HepG2 (cell line): ENCODE measurements at regions not wholly inside any gene's neighbourhood (a gene's known extent, or its start where the extent isn't known, plus 50 kb on each side); places are given as distances from the start of the nearest gene placed in this dataset.

ENCODE experiments used
- ATAC-seq: fragments of 200-7000 bp; cut with Tn5 transposase; 3 replicates; pipeline ENCODE4 v1.9.1; 2020; ENCODE audit warnings: mild to moderate bottlenecking, moderate library complexity
- BruUV-seq: library from RNA; stranded (reverse); fragments of 400-500 nt; replicated peaks from 2 replicates; lab custom pipeline; 2021; lab: Mats Ljungman, UMichigan
- CTCF ChIA-PET: fragments of 300-600 bp; formaldehyde crosslinking; extraction: SDS; loops from one replicate; lab custom pipeline; 2021; ENCODE audit warnings: low total read pairs, inconsistent platforms, low intra/inter-chr PET ratio; lab: Yijun Ruan, JAX
- POLR2A ChIA-PET: fragments of 350-600 bp; sonication (Branson Sonifier 250); formaldehyde crosslinking; loops from one replicate; lab custom pipeline; 2020; ENCODE audit warnings: antibody characterized with exemption, inconsistent platforms; lab: Yijun Ruan, JAX
- DNase-seq: peaks from one replicate; pipeline ENCODE4 v3.0.0-alpha.2; 2015; ENCODE audit warnings: low spot score
- FAIRE-seq: peaks from 3 replicates; lab custom pipeline; 2011; peaks lifted over from hg19 to GRCh38; lab: Jason Lieb, UNC
- H2AFZ ChIP-seq: one replicate; pipeline ENCODE4 v1.6.1; 2011; ENCODE audit warnings: low read length, inconsistent platforms
- H3K27ac ChIP-seq: fragments of 300-600 bp; 3 replicates; pipeline ENCODE4 v1.8.0; 2011; ENCODE audit warnings: mixed run types, mild to moderate bottlenecking, mixed read lengths, low read length, inconsistent platforms; ENCODE audit not compliant: insufficient read depth; ENCODE audit errors: extremely low read length
- H3K27me3 ChIP-seq, 2 experiments: fragments of 200-600 bp in 1 of 2; 2 replicates in 1 of 2; 3 replicates in 1 of 2; pipeline versions ENCODE4 v1.6.0 to v1.8.0; 2011; ENCODE audit warnings: low read length in 2 of 2, mild to moderate bottlenecking in 2 of 2, moderate library complexity in 2 of 2, inconsistent platforms in 1 of 2; ENCODE audit not compliant: insufficient read depth in 2 of 2, control insufficient read depth in 1 of 2
- H3K36me3 ChIP-seq, 2 experiments: fragments of 200-600 bp in 1 of 2; replicated peaks in 1 of 2; 2 replicates in 1 of 2; 3 replicates in 1 of 2; pipeline versions ENCODE4 v1.5.1 to v1.8.0; 2011; ENCODE audit warnings: low read length in 2 of 2, inconsistent platforms in 1 of 2; ENCODE audit not compliant: insufficient read depth in 2 of 2, control insufficient read depth in 1 of 2
- H3K4me1 ChIP-seq: 2 replicates; pipeline ENCODE4 v1.5.1; 2012; ENCODE audit warnings: low read length, inconsistent platforms; ENCODE audit not compliant: insufficient read depth
- H3K4me2 ChIP-seq: 2 replicates; pipeline ENCODE4 v1.6.0; 2011; ENCODE audit warnings: low read depth, low read length, inconsistent platforms
- H3K4me3 ChIP-seq, 3 experiments: fragments of 200-600 bp in 1 of 3; sonication (generic), shearing (Covaris generic) in 1 of 3; replicated peaks in 1 of 3; 2 replicates each; pipeline ENCODE4 v1.5.1; 2011 to 2016; ENCODE audit warnings: low read length in 3 of 3, inconsistent platforms in 2 of 3, low read depth in 2 of 3, mild to moderate bottlenecking in 2 of 3, control low read depth in 1 of 3, mixed read lengths in 1 of 3; ENCODE audit not compliant: insufficient read depth in 1 of 3
- H3K79me2 ChIP-seq: one replicate; pipeline ENCODE4 v1.6.1; 2011; ENCODE audit warnings: low read length, inconsistent platforms; ENCODE audit not compliant: insufficient read depth
- H3K9ac ChIP-seq: 2 replicates; pipeline ENCODE4 v1.6.0; 2011; ENCODE audit warnings: mild to moderate bottlenecking, low read depth, low read length, inconsistent platforms; ENCODE audit not compliant: insufficient read depth
- H3K9me3 ChIP-seq: 2 replicates; pipeline ENCODE4 v1.5.1; 2012; ENCODE audit warnings: mild to moderate bottlenecking, low read length
- H4K20me1 ChIP-seq: 2 replicates; pipeline ENCODE4 v1.6.0; 2011; ENCODE audit warnings: inconsistent platforms, mild to moderate bottlenecking, low read length, moderate library complexity; ENCODE audit not compliant: insufficient read depth
- AGO2 ChIP-seq: fragments of 200-400 bp; formaldehyde crosslinking; optimal IDR thresholded peaks from 2 replicates; pipeline ENCODE3; 2017; ENCODE audit warnings: mild to moderate bottlenecking, low read depth, low read length, moderate library complexity
- BCLAF1 ChIP-seq: fragments of 450-650 bp; IDR thresholded peaks from 2 replicates; pipeline ENCODE4 v1.6.1; 2017; ENCODE audit warnings: mild to moderate bottlenecking
- CHD2 ChIP-seq: IDR thresholded peaks from 2 replicates; pipeline ENCODE4 v1.6.1; 2011; ENCODE audit warnings: low read depth, low read length, improper control_type of control experiment
- ESRRA ChIP-seq: sonication (generic); formaldehyde crosslinking; IDR thresholded peaks from 2 replicates; pipeline ENCODE4 v1.5.1; 2020; ENCODE audit warnings: mild to moderate bottlenecking, low read depth, missing genetic modification reagents
- FOXA3 ChIP-seq: IDR thresholded peaks from 2 replicates; pipeline ENCODE4 v1.6.1; 2016; ENCODE audit warnings: missing genetic modification reagents, missing compliant biosample characterization
- GFI1 ChIP-seq: sonication (generic); formaldehyde crosslinking; IDR thresholded peaks from 2 replicates; pipeline ENCODE4 v1.5.0; 2020; ENCODE audit warnings: missing genetic modification reagents, mild to moderate bottlenecking, borderline replicate concordance
- JUNB ChIP-seq: sonication (generic); formaldehyde crosslinking; IDR thresholded peaks from 2 replicates; pipeline ENCODE4 v1.8.0; 2022; ENCODE audit warnings: missing genetic modification reagents, mild to moderate bottlenecking, borderline replicate concordance
- MIER2 ChIP-seq: IDR thresholded peaks from 2 replicates; pipeline ENCODE4 v1.6.1; 2016; ENCODE audit warnings: missing biosample characterization, missing genetic modification reagents
- MIXL1 ChIP-seq: IDR thresholded peaks from 2 replicates; pipeline ENCODE4 v1.6.1; 2016
- NFIB ChIP-seq: sonication (generic); formaldehyde crosslinking; IDR thresholded peaks from 2 replicates; pipeline ENCODE4 v1.9.0; 2021; ENCODE audit warnings: missing genetic modification reagents, mild to moderate bottlenecking, borderline replicate concordance
- NR3C1 ChIP-seq: sonication (generic); formaldehyde crosslinking; IDR thresholded peaks from 2 replicates; pipeline ENCODE4 v1.4.0; 2020; ENCODE audit warnings: missing genetic modification reagents
- SIX4 ChIP-seq: sonication (generic); formaldehyde crosslinking; IDR thresholded peaks from 2 replicates; pipeline ENCODE4 v1.4.0; 2020; ENCODE audit warnings: missing genetic modification reagents
- ZNF296 ChIP-seq: sonication (generic); formaldehyde crosslinking; conservative IDR thresholded peaks from 2 replicates; pipeline ENCODE4 v1.5.0; 2020; ENCODE audit warnings: mild to moderate bottlenecking, missing genetic modification reagents
- ZNF317 ChIP-seq: sonication (generic); formaldehyde crosslinking; IDR thresholded peaks from 2 replicates; pipeline ENCODE4 v1.5.0; 2020; ENCODE audit warnings: mild to moderate bottlenecking, missing genetic modification reagents
- WGBS: methylation state at CpG from one replicate; pipeline ENCODE4 v1.1.6; 2017; ENCODE audit warnings: low lambda C conversion rate; 5-methylcytosine and 5-hydroxymethylcytosine counted together
- in situ Hi-C: cut with HindIII; loops from 2 replicates; pipeline ENCODE4 v1.10.0; 2017; ENCODE audit warnings: low pct_unique_long_range_greater_than_20kb; ENCODE audit not compliant: extremely low pct_ligation_motif_present
- intact Hi-C: fragments of 100-400 bp; cut with micrococcal nuclease; formaldehyde crosslinking; loops from one replicate; pipeline ENCODE4 v1.10.0; 2022; ENCODE audit not compliant: unreplicated experiment
- TF ChIP-seq, protein P1 (sequence below), 2 experiments: IDR thresholded peaks; 2 replicates each; pipeline ENCODE4 v1.6.1; 2011 to 2012; ENCODE audit warnings: low read length in 2 of 2, borderline replicate concordance in 1 of 2, low read depth in 1 of 2, mild to moderate bottlenecking in 1 of 2, moderate library complexity in 1 of 2

DNA sequence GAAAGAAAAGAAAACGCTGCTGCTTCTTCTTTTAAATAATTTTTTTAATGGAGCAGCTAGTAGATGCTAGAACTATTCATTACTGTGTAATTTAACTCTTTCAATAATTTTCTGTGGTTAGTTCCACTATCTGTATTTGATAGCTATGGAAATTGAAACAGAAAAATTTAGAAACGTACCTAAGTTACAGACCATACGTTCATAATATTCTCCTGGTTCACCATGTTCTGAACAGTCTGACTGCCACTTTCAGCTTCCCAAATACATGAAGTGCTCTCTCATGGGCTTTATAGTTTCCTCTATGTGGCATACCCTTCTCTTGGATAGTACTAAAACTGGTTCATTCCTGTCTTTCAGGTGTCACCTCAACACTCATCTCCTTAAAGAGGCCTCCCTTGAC is 508.0 kb downstream of the MDFIC start:
- 13% methylated on average over 3 of the region's 3 CpGs for WGBS
- Histone ChIP-seq H4K20me1 (no peaks in the 10 kb centered on the region), H3K79me2 (no peaks in the 10 kb centered on the region), H3K36me3 (no peaks in the 10 kb centered on the region), H3K4me3 (no peak overlapping the region), H3K4me1 (no peaks in the 10 kb centered on the region), H3K9me3 (no peaks in the 10 kb centered on the region), H2AFZ (no peak overlapping the region), H3K9ac (no peak overlapping the region), H3K27me3 (no peaks in the 10 kb centered on the region), H3K4me2 (no peak overlapping the region), H3K27ac (no peak overlapping the region)
- DNase-seq (no peak), FAIRE-seq (no peak), ATAC-seq (no peak)
- intact Hi-C loops (no loop called here), in situ Hi-C loops (no loop called here)
- ChIA-PET POLR2A (no interaction called here), CTCF (no interaction called here)
- BruUV-seq: no TSS peak
- TF ChIP-seq GFI1 (CRISPR knock-in tag) (no peak), ESRRA (no peak), NR3C1 (CRISPR knock-in tag) (no peak), ZNF296 (CRISPR knock-in tag) (no peak), JUNB (CRISPR knock-in tag) (no peak), NFIB (no peak), AGO2 (no peak), MIXL1 (CRISPR knock-in tag) (no peak), ZNF317 (no peak)

DNA sequence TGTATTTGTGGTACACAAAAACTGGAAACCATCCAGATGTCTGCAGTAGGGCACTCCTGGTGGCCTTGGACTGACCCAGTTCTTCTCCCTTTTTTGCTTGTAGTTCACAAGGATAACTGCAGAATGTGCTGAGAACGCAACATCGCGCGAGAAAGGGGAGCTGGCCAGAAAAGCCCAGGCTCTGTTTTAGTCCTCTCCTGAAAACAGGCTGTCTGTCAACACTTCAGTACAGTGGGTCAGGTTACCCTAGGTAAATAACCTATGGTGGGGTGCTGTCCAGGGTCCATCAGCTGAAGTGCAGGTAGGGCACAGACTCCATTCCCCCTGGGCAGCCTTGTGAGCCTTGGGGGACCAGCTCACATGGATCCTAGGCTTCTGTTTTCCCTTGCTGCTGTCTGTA is 495.8 kb downstream of the MDFIC start:
- FAIRE-seq: no peak
- Histone ChIP-seq H3K27ac (no peak overlapping the region), H3K9me3 (no peaks in the 10 kb centered on the region), H3K4me2 (no peak overlapping the region), H3K4me1 (0 out of 2 replicates have a peak, but pooled peaks cover 8% of the 10 kb centered on the region), H2AFZ (no peak overlapping the region), H3K4me3 (no peak overlapping the region), H3K27me3 (no peaks in the 10 kb centered on the region), H3K79me2 (no peaks in the 10 kb centered on the region), H3K36me3 (no peaks in the 10 kb centered on the region), H3K9ac (no peak overlapping the region), H4K20me1 (no peaks in the 10 kb centered on the region)
- BruUV-seq: no TSS peak
- DNase-seq: no peak
- intact Hi-C loops: no loop called here
- in situ Hi-C loops: no loop called here
- ChIA-PET POLR2A (no interaction called here), CTCF (no interaction called here)
- ATAC-seq: peak; percentile 75
- no CpG with 5 or more reads among the region's 4 CpGs for WGBS
- TF ChIP-seq BCLAF1 (no peak), SIX4 (peak; percentile 89; the same call in 1 of the 2 replicates), MIER2 (CRISPR knock-in tag) (peak; percentile 78), FOXA3 (0 out of 2 replicates have a peak, but pooled peaks have one; percentile 9), CHD2 (peak; percentile 57; the same call in 1 of the 2 replicates)
- TF ChIP-seq, protein P1, sequence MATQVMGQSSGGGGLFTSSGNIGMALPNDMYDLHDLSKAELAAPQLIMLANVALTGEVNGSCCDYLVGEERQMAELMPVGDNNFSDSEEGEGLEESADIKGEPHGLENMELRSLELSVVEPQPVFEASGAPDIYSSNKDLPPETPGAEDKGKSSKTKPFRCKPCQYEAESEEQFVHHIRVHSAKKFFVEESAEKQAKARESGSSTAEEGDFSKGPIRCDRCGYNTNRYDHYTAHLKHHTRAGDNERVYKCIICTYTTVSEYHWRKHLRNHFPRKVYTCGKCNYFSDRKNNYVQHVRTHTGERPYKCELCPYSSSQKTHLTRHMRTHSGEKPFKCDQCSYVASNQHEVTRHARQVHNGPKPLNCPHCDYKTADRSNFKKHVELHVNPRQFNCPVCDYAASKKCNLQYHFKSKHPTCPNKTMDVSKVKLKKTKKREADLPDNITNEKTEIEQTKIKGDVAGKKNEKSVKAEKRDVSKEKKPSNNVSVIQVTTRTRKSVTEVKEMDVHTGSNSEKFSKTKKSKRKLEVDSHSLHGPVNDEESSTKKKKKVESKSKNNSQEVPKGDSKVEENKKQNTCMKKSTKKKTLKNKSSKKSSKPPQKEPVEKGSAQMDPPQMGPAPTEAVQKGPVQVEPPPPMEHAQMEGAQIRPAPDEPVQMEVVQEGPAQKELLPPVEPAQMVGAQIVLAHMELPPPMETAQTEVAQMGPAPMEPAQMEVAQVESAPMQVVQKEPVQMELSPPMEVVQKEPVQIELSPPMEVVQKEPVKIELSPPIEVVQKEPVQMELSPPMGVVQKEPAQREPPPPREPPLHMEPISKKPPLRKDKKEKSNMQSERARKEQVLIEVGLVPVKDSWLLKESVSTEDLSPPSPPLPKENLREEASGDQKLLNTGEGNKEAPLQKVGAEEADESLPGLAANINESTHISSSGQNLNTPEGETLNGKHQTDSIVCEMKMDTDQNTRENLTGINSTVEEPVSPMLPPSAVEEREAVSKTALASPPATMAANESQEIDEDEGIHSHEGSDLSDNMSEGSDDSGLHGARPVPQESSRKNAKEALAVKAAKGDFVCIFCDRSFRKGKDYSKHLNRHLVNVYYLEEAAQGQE (IDR thresholded peaks at IDR 0.05; ENCODE audit: borderline replicate concordance in 1 of 2, low read depth in 1 of 2, low read length in 2 of 2): peak; percentile 9 to 87; a peak in 3 of 4 replicates
